ENCODE measurements at regions not wholly inside any gene's neighbourhood (a gene's known extent, or its start where the extent isn't known, plus 50 kb on each side); places are given as distances from the start of the nearest gene placed in this dataset.

GRCh38 chr11:42299780-42300179, 840.3 kb upstream of the LRRC4C start:
- Mint-ChIP-seq H3K9me3 (peaks cover 6% of the 10 kb centered on the region), H3K4me3 (no peak overlapping the region), H3K4me1 (ENCODE audit: low read depth) (no peaks in the 10 kb centered on the region), H3K27me3 (no peaks in the 10 kb centered on the region), H3K27ac (no peak overlapping the region), H3K36me3 (ENCODE audit: low read depth) (no peaks in the 10 kb centered on the region)
- DNase-seq (no peak), ATAC-seq (no peak)
- intact Hi-C loops (cut with micrococcal nuclease): loop anchor here (10.0 kb wide), 1 partner anchor 65 kb away; no protein-coding TSS in a partner anchor
- POLR2A ChIA-PET: no interaction called here
- no peak for TF ChIP-seq CTCF (IDR thresholded peaks at IDR 0.05)
- CTCF ChIA-PET: no interaction called here

GRCh38 chr11:42301777-42302176, 842.3 kb upstream of the LRRC4C start:
- CTCF ChIA-PET: no interaction called here
- H3K9me3 Mint-ChIP-seq: peaks cover 4% of the 10 kb centered on the region

GRCh38 chr11:42311514-42311913, 852.1 kb upstream of the LRRC4C start:
- no peaks in the 10 kb centered on the region for H3K4me1 Mint-ChIP-seq (ENCODE audit: low read depth)
- no peaks in the 10 kb centered on the region for H3K36me3 Mint-ChIP-seq (ENCODE audit: low read depth)
- H3K4me3 Mint-ChIP-seq: no peak overlapping the region
- no peak for ATAC-seq
- no peak for TF ChIP-seq CTCF (IDR thresholded peaks at IDR 0.05)
- intact Hi-C loops (cut with micrococcal nuclease): no loop called here
- CTCF ChIA-PET: no interaction called here
- no peaks in the 10 kb centered on the region for H3K27me3 Mint-ChIP-seq
- POLR2A ChIA-PET: no interaction called here
- no peak overlapping the region for H3K27ac Mint-ChIP-seq
- peaks cover 10% of the 10 kb centered on the region for H3K9me3 Mint-ChIP-seq
- no peak for DNase-seq

More at GRCh38 chr11:42301777-42302176, 842.3 kb upstream of the LRRC4C start:
- no peak for ATAC-seq
- Mint-ChIP-seq H3K27me3 (no peaks in the 10 kb centered on the region), H3K4me3 (no peak overlapping the region), H3K27ac (no peak overlapping the region), H3K36me3 (ENCODE audit: low read depth) (no peaks in the 10 kb centered on the region), H3K4me1 (ENCODE audit: low read depth) (no peaks in the 10 kb centered on the region)
- no peak for DNase-seq
- TF ChIP-seq CTCF (IDR thresholded peaks at IDR 0.05): no peak
- intact Hi-C loops (cut with micrococcal nuclease): no loop called here
- POLR2A ChIA-PET: no interaction called here

GRCh38 chr11:42311944-42312343, 852.5 kb upstream of the LRRC4C start:
- Mint-ChIP-seq H3K4me3 (no peak overlapping the region), H3K27ac (no peak overlapping the region), H3K36me3 (ENCODE audit: low read depth) (no peaks in the 10 kb centered on the region), H3K9me3 (peaks cover 10% of the 10 kb centered on the region), H3K27me3 (no peaks in the 10 kb centered on the region), H3K4me1 (ENCODE audit: low read depth) (no peaks in the 10 kb centered on the region)
- no peak for TF ChIP-seq CTCF (IDR thresholded peaks at IDR 0.05)
- ChIA-PET CTCF (no interaction called here), POLR2A (no interaction called here)
- intact Hi-C loops (cut with micrococcal nuclease): no loop called here
- no peak for DNase-seq
- ATAC-seq: no peak

GRCh38 chr11:42315267-42315666, 855.8 kb upstream of the LRRC4C start:
- Mint-ChIP-seq H3K36me3 (ENCODE audit: low read depth) (no peaks in the 10 kb centered on the region), H3K27me3 (no peaks in the 10 kb centered on the region), H3K27ac (no peak overlapping the region), H3K4me3 (no peak overlapping the region), H3K9me3 (peaks cover 9% of the 10 kb centered on the region), H3K4me1 (ENCODE audit: low read depth) (no peaks in the 10 kb centered on the region)
- POLR2A ChIA-PET: no interaction called here
- ATAC-seq (no peak), DNase-seq (no peak)
- no peak for TF ChIP-seq CTCF (IDR thresholded peaks at IDR 0.05)
- CTCF ChIA-PET: no interaction called here
- intact Hi-C loops (cut with micrococcal nuclease): no loop called here

Measured in activated CD8-positive, alpha-beta T cell treated with anti-CD3 and anti-CD28 coated beads for 36 hours (primary cell).